ENCODE measurements at regions not wholly inside any gene's neighbourhood (a gene's known extent, or its start where the extent isn't known, plus 50 kb on each side); places are given as distances from the start of the nearest gene placed in this dataset.

- no peak for TF ChIP-seq CTCF (conservative IDR thresholded peaks at IDR 0.05; ENCODE audit: low read depth, low read length)
- TF ChIP-seq EZH2 (IDR thresholded peaks at IDR 0.05; ENCODE audit: low read length, unreplicated experiment), result no peak
- TF ChIP-seq EZH2phosphoT487 (IDR thresholded peaks at IDR 0.05; ENCODE audit: borderline replicate concordance, low read length), result no peak
Measured at GRCh38 chr10:132478341-132479023, 59.1 kb upstream of the INPP5A start.
